ENCODE measurements at regions not wholly inside any gene's neighbourhood (a gene's known extent, or its start where the extent isn't known, plus 50 kb on each side); places are given as distances from the start of the nearest gene placed in this dataset.

- ChIA-PET CTCF (interaction anchor here (0.6 to 0.7 kb wide), 2 partner anchors 382 to 1188 kb away, joined by 3 read pairs; no protein-coding TSS in a partner anchor), POLR2A (ENCODE audit: low non-redundant PET) (interaction anchor here (0.6 kb wide), 1 partner anchor 114 kb away, joined by 3 read pairs; no protein-coding TSS in a partner anchor)
- H3K27ac ChIP-seq = no peak overlapping the region
- no peak for TF ChIP-seq CTCF (conservative IDR thresholded peaks at IDR 0.05; ENCODE audit: low read depth)
- no peak for DNase-seq (ENCODE audit: low spot score)
Measured at GRCh38 chr5:89087551-89088318, 204.8 kb upstream of the MEF2C start.

GRCh38 chr5:89087128-89087527 lies 204.1 kb upstream of the MEF2C start:
- POLR2A ChIA-PET (ENCODE audit: low non-redundant PET) = no interaction called here
- DNase-seq (ENCODE audit: low spot score) = no peak
- H3K27ac ChIP-seq = no peak overlapping the region
- CTCF ChIA-PET = interaction anchor here (0.6 to 0.7 kb wide), 2 partner anchors 10 to 1188 kb away, joined by 3 read pairs; no protein-coding TSS in a partner anchor
- TF ChIP-seq CTCF (conservative IDR thresholded peaks at IDR 0.05; ENCODE audit: low read depth) = no peak

- ChIA-PET POLR2A (ENCODE audit: low non-redundant PET) (no interaction called here), CTCF (interaction anchor here (0.7 kb wide), 1 partner anchor 9 kb away, joined by 3 read pairs; no protein-coding TSS in a partner anchor)
- H3K27ac ChIP-seq = no peak overlapping the region
- no peak for DNase-seq (ENCODE audit: low spot score)
- TF ChIP-seq CTCF (conservative IDR thresholded peaks at IDR 0.05; ENCODE audit: low read depth) = no peak
Measured at GRCh38 chr5:89086390-89087086, 203.6 kb upstream of the MEF2C start.

GRCh38 chr5:89083791-89084190 lies 200.8 kb upstream of the MEF2C start:
- CTCF ChIA-PET = no interaction called here
- POLR2A ChIA-PET (ENCODE audit: low non-redundant PET) = no interaction called here
- no peak for DNase-seq (ENCODE audit: low spot score)
- no peak overlapping the region for H3K27ac ChIP-seq
- no peak for TF ChIP-seq CTCF (conservative IDR thresholded peaks at IDR 0.05; ENCODE audit: low read depth)

- ChIA-PET POLR2A (ENCODE audit: low non-redundant PET) (no interaction called here), CTCF (no interaction called here)
- TF ChIP-seq CTCF (conservative IDR thresholded peaks at IDR 0.05; ENCODE audit: low read depth) = no peak
- no peak for DNase-seq (ENCODE audit: low spot score)
- H3K27ac ChIP-seq = no peak overlapping the region
Measured at GRCh38 chr5:89081360-89081759, 198.4 kb upstream of the MEF2C start.

- CTCF ChIA-PET = no interaction called here
- POLR2A ChIA-PET (ENCODE audit: low non-redundant PET) = no interaction called here
- no peak overlapping the region for H3K27ac ChIP-seq
- DNase-seq (ENCODE audit: low spot score) = no peak
- no peak for TF ChIP-seq CTCF (conservative IDR thresholded peaks at IDR 0.05; ENCODE audit: low read depth)
Measured at GRCh38 chr5:89080467-89081116, 197.6 kb upstream of the MEF2C start.
